ENCODE measurements at regions not wholly inside any gene's neighbourhood (a gene's known extent, or its start where the extent isn't known, plus 50 kb on each side); places are given as distances from the start of the nearest gene placed in this dataset.

- TF ChIP-seq CTCF (IDR thresholded peaks at IDR 0.05) (no peak), EP300 (IDR thresholded peaks at IDR 0.05; ENCODE audit: borderline replicate concordance in 1 of 2, low read depth in 1 of 2, low read length in 1 of 2) (no peak), RAD21 (IDR thresholded peaks at IDR 0.05; ENCODE audit: low read length) (no peak), FOXM1 (IDR thresholded peaks at IDR 0.05; ENCODE audit: low read depth) (no peak), ELF1 (IDR thresholded peaks at IDR 0.05) (no peak), RXRA (IDR thresholded peaks at IDR 0.05; ENCODE audit: borderline replicate concordance, low read depth) (no peak), NFIC (IDR thresholded peaks at IDR 0.05; ENCODE audit: borderline replicate concordance) (no peak), RFX5 (IDR thresholded peaks at IDR 0.05; ENCODE audit: low read length) (no peak), SIN3A (IDR thresholded peaks at IDR 0.05; ENCODE audit: borderline replicate concordance, low read depth, low read length) (no peak)
- TF ChIP-seq, protein P1, sequence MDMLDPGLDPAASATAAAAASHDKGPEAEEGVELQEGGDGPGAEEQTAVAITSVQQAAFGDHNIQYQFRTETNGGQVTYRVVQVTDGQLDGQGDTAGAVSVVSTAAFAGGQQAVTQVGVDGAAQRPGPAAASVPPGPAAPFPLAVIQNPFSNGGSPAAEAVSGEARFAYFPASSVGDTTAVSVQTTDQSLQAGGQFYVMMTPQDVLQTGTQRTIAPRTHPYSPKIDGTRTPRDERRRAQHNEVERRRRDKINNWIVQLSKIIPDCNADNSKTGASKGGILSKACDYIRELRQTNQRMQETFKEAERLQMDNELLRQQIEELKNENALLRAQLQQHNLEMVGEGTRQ (IDR thresholded peaks at IDR 0.05; ENCODE audit: borderline replicate concordance, low read depth, low read length) = no peak
Measured at GRCh38 chr11:127126986-127127385, 126.4 kb upstream of the KIRREL3 start.

Data from SK-N-SH (cell line).